HG02588 (cell line): ENCODE measurements at regions not wholly inside any gene's neighbourhood (a gene's known extent, or its start where the extent isn't known, plus 50 kb on each side); places are given as distances from the start of the nearest gene placed in this dataset.
"Not testable (repeated sequence)": the region's sequence is repeated elsewhere in the genome, so short reads cannot be mapped to it uniquely, and the experiment has no call there.

Experiments used
- ATAC-seq: cut with Tn5 transposase; IDR thresholded peaks from one replicate; pipeline ENCODE4 v1.9.1; 2021; ENCODE audit warnings: mild to moderate bottlenecking, moderate library complexity; ENCODE audit not compliant: unreplicated experiment

DNA sequence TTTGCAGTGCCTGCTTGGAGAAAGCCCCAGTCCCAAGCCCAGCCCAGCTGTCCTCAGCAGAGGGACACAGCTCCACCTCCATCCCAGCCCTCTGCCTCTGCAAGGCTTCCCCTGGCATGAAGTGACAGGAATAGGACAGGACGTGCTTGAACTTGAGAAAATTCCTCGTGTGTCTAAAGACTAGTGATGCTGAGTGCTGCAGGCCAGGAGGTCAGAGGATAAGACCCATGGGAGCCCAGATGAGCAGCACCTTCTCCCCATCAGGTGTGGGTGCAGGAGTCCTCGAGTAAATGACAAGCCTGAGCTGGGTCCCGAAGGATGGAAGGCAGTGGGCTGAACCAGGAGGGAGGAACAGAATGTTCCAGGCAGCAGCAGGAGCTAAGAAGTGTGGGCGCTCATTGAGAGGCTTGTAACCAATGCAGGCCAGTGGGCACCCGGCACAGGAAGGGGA lies 67.8 kb upstream of the UXS1 start:
- ATAC-seq, result no peak

DNA sequence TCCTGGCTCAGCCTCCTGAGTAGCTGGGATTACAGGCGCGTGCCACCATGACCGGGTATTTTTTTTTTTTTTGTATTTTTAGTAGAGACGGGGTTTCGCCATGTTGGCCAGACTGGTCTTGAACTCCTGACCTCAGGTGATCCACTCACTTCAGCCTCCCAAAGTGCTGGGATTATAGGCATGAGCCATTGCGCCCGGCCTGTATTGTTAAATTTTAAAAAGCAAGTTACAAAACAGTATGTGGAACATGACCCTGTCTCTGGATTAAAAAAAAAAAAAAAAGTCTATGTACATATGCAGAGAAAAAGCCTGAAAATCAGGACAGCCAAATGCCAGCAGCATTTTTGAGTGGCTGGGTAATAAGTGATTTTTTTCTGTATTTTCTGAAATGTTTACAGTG lies 64.8 kb upstream of the UXS1 start:
- ATAC-seq, result not testable (repeated sequence)

DNA sequence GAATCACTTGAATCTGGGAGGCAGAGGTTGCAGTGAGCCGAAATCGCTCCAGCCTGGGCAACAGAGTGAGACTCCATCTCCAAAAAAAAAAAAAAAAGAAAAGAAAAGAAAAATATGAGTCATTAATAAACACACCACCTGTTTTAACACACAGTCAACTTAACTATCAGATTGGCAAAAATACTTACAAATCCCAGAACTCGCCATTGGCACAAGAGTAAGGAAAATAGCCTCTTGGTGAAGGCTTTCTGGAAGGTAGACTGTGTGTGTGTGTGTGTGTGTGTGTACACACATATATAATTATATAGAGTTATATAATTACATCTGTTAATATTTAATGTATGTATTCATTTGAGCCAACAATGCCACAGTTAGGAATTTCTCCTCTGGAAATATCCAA lies 63.7 kb upstream of the UXS1 start:
- ATAC-seq, result no peak

DNA sequence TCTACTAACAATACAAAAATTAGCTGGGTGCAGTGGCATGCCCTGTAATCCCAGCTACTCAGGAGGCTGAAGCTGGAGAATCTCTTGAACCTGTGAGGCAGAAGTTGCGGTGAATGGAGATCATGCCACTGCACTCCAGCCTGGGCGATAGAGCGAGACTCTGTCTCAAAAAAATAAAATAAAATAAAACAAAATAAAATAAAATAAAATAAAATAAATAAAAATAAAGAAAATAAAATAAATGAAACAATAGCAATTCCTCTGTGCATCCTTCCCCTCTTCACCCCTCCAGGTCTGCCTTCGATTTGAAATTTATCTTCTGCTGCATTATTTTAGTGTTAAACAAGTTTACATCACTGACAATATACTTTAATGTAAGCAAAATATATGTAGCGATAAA lies 63.0 kb upstream of the UXS1 start:
- no peak for ATAC-seq

DNA sequence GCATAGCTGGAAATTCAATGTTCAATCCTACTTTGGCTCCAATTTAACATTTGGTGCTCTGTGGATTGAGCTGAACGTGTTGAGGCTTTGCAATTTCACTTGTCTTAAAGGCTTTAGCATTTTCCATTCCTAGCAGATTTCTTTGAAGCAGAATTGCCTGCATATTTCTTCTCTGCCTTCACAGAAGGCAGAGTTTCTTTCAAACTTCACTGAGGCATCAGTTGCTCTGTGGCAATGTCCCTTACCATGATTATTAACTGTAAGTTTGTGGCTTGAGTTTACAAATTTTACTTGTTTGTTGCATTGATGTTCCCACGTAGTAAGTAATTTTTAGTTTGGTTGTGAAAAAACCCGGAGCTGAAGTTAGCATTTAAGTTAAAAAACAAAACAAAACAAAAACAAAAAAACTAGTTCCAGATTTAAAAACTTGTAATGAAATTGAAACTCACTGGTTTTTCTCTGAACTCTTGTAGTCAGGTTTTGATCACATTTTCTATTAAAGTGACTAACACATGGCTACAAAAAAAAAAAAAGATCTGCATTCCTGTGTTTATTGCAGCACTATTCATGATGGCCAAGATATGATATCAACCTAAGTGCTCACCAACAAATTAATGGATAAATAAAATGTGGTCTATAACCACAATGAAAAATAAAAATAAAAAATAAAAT lies 55.2 kb upstream of the UXS1 start:
- ATAC-seq, result not testable (repeated sequence)

DNA sequence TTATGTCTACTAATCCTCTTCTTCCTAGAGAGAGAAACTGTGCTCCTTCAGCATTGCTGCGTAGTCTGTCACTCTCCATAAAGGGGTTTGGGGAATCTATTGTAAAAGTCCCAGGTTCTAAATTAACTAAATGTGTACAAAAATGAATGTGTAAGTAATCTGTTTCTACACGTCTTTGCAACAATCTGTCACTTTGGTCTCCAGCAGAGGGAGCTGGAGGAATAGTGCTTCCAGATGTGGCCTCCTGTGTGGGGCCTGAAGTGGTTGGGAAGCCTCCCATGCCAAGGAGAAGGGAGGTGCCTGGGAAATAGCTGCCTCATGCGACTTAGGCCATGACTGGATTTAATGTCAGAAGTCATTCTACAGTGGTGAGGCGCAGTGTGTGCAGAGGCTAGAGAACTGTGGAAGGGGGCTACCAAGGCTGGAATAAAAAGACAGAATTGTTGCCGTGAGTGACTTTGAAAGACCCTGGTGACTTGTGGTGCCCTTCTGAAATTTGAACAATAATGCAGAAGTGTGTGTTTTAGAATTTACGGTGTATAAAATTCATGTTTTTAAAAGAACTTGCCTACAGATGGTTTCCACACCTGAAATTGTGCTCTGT lies 54.5 kb upstream of the UXS1 start:
- not testable (repeated sequence) for ATAC-seq
